ENCODE measurements at regions not wholly inside any gene's neighbourhood (a gene's known extent, or its start where the extent isn't known, plus 50 kb on each side); places are given as distances from the start of the nearest gene placed in this dataset.

DNA sequence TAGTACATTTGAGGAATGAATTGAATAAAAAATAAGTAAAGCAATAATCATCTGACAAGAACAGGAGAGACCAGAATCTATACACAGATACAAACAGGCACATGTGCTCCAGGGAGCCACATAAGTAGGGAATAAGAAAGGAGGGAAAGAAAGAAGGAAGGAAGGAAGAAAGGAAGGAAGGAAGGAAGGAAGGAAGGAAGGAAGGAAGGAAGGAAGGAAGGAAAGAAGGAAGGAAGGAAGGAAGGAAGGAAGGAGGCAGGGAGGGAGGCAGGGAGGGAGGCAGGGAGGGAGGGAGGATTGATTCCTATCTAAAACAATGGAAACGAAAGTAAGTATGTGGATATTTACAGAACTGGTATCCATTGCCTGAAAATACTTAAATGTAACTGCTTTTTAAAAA, 475.8 kb downstream of the NLGN4X start:
- FAIRE-seq (no peak), DNase-seq (ENCODE audit: low read depth, low spot score) (no peak)
- intact Hi-C loops (cut with micrococcal nuclease) (no loop called here), dilution Hi-C loops (cut with MboI; ENCODE audit: extremely low pct_ligation_motif_present, low sequenced_read_pairs) (no loop called here)
- ChIA-PET CTCF (no interaction called here), POLR2A (no interaction called here)
- H3K4me1 ChIP-seq (ENCODE audit: control insufficient read depth, extremely low read depth, insufficient read depth, low read length), result no peaks in the 10 kb centered on the region
- no peak overlapping the region for H3K4me3 ChIP-seq (replicated peaks in 1 of 3; ENCODE audit: insufficient read depth in 1 of 3, low read depth in 1 of 3, low read length in 3 of 3)
- H3K27me3 ChIP-seq (ENCODE audit: control insufficient read depth in 2 of 2, insufficient read depth in 2 of 2, low read length in 2 of 2), result no peaks in the 10 kb centered on the region
- H3K4me2 ChIP-seq (ENCODE audit: insufficient read depth, low read length), result no peak overlapping the region
- no TSS peak for BruUV-seq (replicated peaks)
- H4K20me1 ChIP-seq (replicated peaks; ENCODE audit: control insufficient read depth, extremely low read depth, insufficient read depth, low read length), result no peaks in the 10 kb centered on the region
- no peaks in the 10 kb centered on the region for H3K9me3 ChIP-seq (replicated peaks; ENCODE audit: control insufficient read depth, insufficient read depth, low read length)
- H3K27ac ChIP-seq (ENCODE audit: insufficient read depth, low read depth, low read length), result no peak overlapping the region
- H2AFZ ChIP-seq (ENCODE audit: low read depth, low read length), result no peak overlapping the region
- no peaks in the 10 kb centered on the region for H3K79me2 ChIP-seq (ENCODE audit: control insufficient read depth, insufficient read depth, low read length)
- no peaks in the 10 kb centered on the region for H3K36me3 ChIP-seq (ENCODE audit: control insufficient read depth in 2 of 2, extremely low read depth in 1 of 2, insufficient read depth in 2 of 2, low read length in 2 of 2)
- TF ChIP-seq POLR2A (IDR thresholded peaks at IDR 0.05; ENCODE audit: low read depth, low read length) (no peak), GATA2 (IDR thresholded peaks at IDR 0.05; ENCODE audit: insufficient read depth, insufficient read length, low read depth, low read length) (no peak), EZH2 (IDR thresholded peaks at IDR 0.05; ENCODE audit: borderline replicate concordance, low read depth, low read length, severe bottlenecking) (no peak), FOS (IDR thresholded peaks at IDR 0.05; ENCODE audit: borderline replicate concordance, insufficient read depth, low read length) (no peak)
- TF ChIP-seq, protein P1, sequence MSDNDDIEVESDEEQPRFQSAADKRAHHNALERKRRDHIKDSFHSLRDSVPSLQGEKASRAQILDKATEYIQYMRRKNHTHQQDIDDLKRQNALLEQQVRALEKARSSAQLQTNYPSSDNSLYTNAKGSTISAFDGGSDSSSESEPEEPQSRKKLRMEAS (IDR thresholded peaks at IDR 0.05; ENCODE audit: insufficient read depth, insufficient read length), result no peak
- no peaks in the 10 kb centered on the region for H3K9me1 ChIP-seq (replicated peaks; ENCODE audit: control insufficient read depth, extremely low read depth, insufficient read depth, low read length)
- H3K9ac ChIP-seq (replicated peaks; ENCODE audit: extremely low read depth, insufficient read depth, low read length), result no peak overlapping the region

DNA sequence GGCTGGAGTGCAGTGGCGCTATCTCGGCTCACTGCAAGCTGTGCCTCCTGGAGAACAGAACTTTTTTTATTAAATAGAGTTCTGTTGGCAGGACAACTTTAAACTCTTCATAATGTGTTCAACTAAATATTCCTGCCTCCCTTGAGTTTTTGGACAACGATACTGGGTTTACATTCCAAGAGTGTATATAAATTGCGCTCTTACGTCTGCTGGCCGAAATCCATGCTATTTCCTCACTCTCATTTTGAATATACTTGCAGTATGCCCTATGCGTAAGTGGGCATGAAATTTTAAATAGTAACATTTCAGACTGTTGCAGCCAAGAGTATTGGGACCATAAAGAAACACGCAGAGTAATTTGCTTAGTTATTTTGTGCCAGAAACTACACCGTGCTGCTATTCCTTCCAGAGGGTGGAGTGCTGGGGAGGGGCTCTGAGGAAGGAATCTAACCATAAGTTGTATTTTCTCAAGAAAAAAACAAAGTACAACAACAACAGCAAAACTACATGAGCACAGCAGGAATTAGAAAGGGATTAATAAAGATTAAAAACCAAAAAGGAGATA, 480.0 kb downstream of the NLGN4X start:
- no TSS peak for BruUV-seq (replicated peaks)
- TF ChIP-seq EZH2 (IDR thresholded peaks at IDR 0.05; ENCODE audit: borderline replicate concordance, low read depth, low read length, severe bottlenecking) (no peak), POLR2A (IDR thresholded peaks at IDR 0.05; ENCODE audit: low read depth, low read length) (no peak), GATA2 (IDR thresholded peaks at IDR 0.05; ENCODE audit: insufficient read depth, insufficient read length, low read depth, low read length) (no peak), MYC (IDR thresholded peaks at IDR 0.05; ENCODE audit: low read depth, low read length) (no peak), POLR2AphosphoS5 (IDR thresholded peaks at IDR 0.05; ENCODE audit: insufficient read depth, low read depth, low read length) (no peak), JUN (IDR thresholded peaks at IDR 0.05; ENCODE audit: borderline replicate concordance, insufficient read depth, insufficient read length, low read depth) (no peak), FOS (IDR thresholded peaks at IDR 0.05; ENCODE audit: borderline replicate concordance, insufficient read depth, low read length) (no peak)
- TF ChIP-seq, protein P2, sequence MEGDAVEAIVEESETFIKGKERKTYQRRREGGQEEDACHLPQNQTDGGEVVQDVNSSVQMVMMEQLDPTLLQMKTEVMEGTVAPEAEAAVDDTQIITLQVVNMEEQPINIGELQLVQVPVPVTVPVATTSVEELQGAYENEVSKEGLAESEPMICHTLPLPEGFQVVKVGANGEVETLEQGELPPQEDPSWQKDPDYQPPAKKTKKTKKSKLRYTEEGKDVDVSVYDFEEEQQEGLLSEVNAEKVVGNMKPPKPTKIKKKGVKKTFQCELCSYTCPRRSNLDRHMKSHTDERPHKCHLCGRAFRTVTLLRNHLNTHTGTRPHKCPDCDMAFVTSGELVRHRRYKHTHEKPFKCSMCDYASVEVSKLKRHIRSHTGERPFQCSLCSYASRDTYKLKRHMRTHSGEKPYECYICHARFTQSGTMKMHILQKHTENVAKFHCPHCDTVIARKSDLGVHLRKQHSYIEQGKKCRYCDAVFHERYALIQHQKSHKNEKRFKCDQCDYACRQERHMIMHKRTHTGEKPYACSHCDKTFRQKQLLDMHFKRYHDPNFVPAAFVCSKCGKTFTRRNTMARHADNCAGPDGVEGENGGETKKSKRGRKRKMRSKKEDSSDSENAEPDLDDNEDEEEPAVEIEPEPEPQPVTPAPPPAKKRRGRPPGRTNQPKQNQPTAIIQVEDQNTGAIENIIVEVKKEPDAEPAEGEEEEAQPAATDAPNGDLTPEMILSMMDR (IDR thresholded peaks at IDR 0.05; ENCODE audit: extremely low read depth in 1 of 2, insufficient read depth in 1 of 2, low read depth in 1 of 2, low read length in 2 of 2), result no peak
- TF ChIP-seq, protein P1 (IDR thresholded peaks at IDR 0.05; ENCODE audit: insufficient read depth, insufficient read length), result no peak
- H4K20me1 ChIP-seq (replicated peaks; ENCODE audit: control insufficient read depth, extremely low read depth, insufficient read depth, low read length), result no peaks in the 10 kb centered on the region

More for the DNA sequence above, 480.0 kb downstream of the NLGN4X start:
- no peaks in the 10 kb centered on the region for H3K4me1 ChIP-seq (ENCODE audit: control insufficient read depth, extremely low read depth, insufficient read depth, low read length)
- dilution Hi-C loops (cut with MboI; ENCODE audit: extremely low pct_ligation_motif_present, low sequenced_read_pairs), result no loop called here
- H3K4me3 ChIP-seq (replicated peaks in 1 of 3; ENCODE audit: insufficient read depth in 1 of 3, low read depth in 1 of 3, low read length in 3 of 3), result no peak overlapping the region
- H3K79me2 ChIP-seq (ENCODE audit: control insufficient read depth, insufficient read depth, low read length), result no peaks in the 10 kb centered on the region
- no peak overlapping the region for H3K4me2 ChIP-seq (ENCODE audit: insufficient read depth, low read length)
- CTCF ChIA-PET, result no interaction called here
- H3K36me3 ChIP-seq (ENCODE audit: control insufficient read depth in 2 of 2, extremely low read depth in 1 of 2, insufficient read depth in 2 of 2, low read length in 2 of 2), result no peaks in the 10 kb centered on the region
- H2AFZ ChIP-seq (ENCODE audit: low read depth, low read length), result no peak overlapping the region
- no peak overlapping the region for H3K9ac ChIP-seq (replicated peaks; ENCODE audit: extremely low read depth, insufficient read depth, low read length)
- H3K9me1 ChIP-seq (replicated peaks; ENCODE audit: control insufficient read depth, extremely low read depth, insufficient read depth, low read length), result no peaks in the 10 kb centered on the region
- no peaks in the 10 kb centered on the region for H3K27me3 ChIP-seq (ENCODE audit: control insufficient read depth in 2 of 2, insufficient read depth in 2 of 2, low read length in 2 of 2)
- no peak overlapping the region for H3K27ac ChIP-seq (ENCODE audit: insufficient read depth, low read depth, low read length)
- intact Hi-C loops (cut with micrococcal nuclease), result no loop called here
- no peak for FAIRE-seq
- DNase-seq (ENCODE audit: low read depth, low spot score), result no peak
- no peaks in the 10 kb centered on the region for H3K9me3 ChIP-seq (replicated peaks; ENCODE audit: control insufficient read depth, insufficient read depth, low read length)
- POLR2A ChIA-PET, result no interaction called here
